ENCODE measurements at regions not wholly inside any gene's neighbourhood (a gene's known extent, or its start where the extent isn't known, plus 50 kb on each side); places are given as distances from the start of the nearest gene placed in this dataset.

DNA sequence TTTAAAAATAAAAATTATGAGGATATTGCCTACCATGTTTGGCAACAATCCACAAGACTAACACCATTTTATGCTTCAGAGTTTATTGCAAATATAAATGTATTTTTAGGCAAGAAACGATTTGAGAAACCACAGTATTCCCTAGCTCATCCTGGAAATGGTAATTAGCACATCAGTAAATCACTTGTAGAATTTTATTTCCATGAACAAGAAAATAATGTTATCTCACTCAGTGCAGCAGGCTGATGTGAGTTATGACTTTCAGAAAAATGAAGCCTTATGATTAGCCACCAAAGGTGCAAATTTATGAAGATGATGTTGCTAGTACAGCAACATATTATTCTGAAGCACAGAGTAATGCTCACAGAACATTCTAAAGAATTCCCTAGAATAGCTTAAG is 127.7 kb upstream of the GJE1 start:
- Histone ChIP-seq H3K36me3 (ENCODE audit: control insufficient read depth, insufficient read depth, low read length, severe bottlenecking) (no peaks in the 10 kb centered on the region), H3K4me1 (ENCODE audit: control insufficient read depth, insufficient read depth, low read length) (no peaks in the 10 kb centered on the region), H3K27me3 (replicated peaks; ENCODE audit: control insufficient read depth, insufficient read depth, low read length) (no peaks in the 10 kb centered on the region), H3K9me3 (ENCODE audit: control insufficient read depth, low read length) (peaks cover 4% of the 10 kb centered on the region), H3K9ac (ENCODE audit: low read length) (no peak overlapping the region), H3K4me3 (ENCODE audit: low read length) (no peak overlapping the region)
- DNase-seq (ENCODE audit: low read depth) = no peak

- no peaks in the 10 kb centered on the region for H3K27me3 ChIP-seq (replicated peaks; ENCODE audit: control insufficient read depth, insufficient read depth, low read length)
- peaks cover 21% of the 10 kb centered on the region for H3K9me3 ChIP-seq (ENCODE audit: control insufficient read depth, low read length)
- no peak for DNase-seq (ENCODE audit: low read depth)
- H3K9ac ChIP-seq (ENCODE audit: low read length) = no peak overlapping the region
- no peaks in the 10 kb centered on the region for H3K4me1 ChIP-seq (ENCODE audit: control insufficient read depth, insufficient read depth, low read length)
- H3K4me3 ChIP-seq (ENCODE audit: low read length) = no peak overlapping the region
- no peaks in the 10 kb centered on the region for H3K36me3 ChIP-seq (ENCODE audit: control insufficient read depth, insufficient read depth, low read length, severe bottlenecking)
Observed at GRCh38 chr6:142002825-142003405, 129.8 kb upstream of the GJE1 start.

DNA sequence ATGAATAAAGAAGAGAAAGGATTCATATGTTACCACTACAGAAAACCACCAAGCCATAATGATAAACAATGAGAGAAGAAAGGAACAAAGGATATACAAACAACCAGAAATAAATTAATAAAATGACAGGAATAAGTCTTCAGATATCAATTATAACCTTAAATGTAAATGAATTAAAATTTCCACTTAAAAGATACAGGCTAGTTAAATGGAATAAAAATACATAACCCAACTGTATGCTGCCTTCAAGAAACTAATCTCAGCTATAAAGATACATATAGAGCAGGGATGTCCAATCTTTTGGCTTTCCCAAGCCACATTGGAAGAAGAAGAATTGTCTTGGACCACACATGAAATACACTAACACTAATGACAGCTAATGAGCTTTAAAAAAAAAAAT is 135.9 kb upstream of the GJE1 start:
- Histone ChIP-seq H3K9me3 (ENCODE audit: control insufficient read depth, low read length) (peaks cover 38% of the 10 kb centered on the region), H3K4me1 (ENCODE audit: control insufficient read depth, insufficient read depth, low read length) (no peaks in the 10 kb centered on the region), H3K9ac (ENCODE audit: low read length) (no peak overlapping the region), H3K4me3 (ENCODE audit: low read length) (no peak overlapping the region), H3K36me3 (ENCODE audit: control insufficient read depth, insufficient read depth, low read length, severe bottlenecking) (no peaks in the 10 kb centered on the region), H3K27me3 (replicated peaks; ENCODE audit: control insufficient read depth, insufficient read depth, low read length) (no peaks in the 10 kb centered on the region)
- no peak for DNase-seq (ENCODE audit: low read depth)

DNA sequence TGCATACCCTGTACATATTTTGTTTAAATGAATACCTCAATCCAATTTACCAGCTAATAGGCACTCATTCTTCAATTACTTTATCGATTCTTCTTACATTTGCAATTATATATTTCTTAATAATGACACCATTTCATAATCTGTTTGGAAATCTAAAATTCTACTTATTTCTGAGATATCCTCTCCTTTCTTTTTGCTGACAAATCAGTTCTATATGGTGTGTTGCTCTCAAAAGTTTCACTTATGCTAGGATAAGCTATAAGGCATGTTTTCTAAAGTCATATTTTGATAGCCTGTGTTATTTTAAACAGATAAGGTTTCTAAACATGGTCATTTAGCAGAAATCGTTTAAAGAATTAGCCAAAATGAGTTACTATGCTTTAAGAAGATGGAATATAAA is 140.6 kb upstream of the GJE1 start:
- H3K9me3 ChIP-seq (ENCODE audit: control insufficient read depth, low read length) = peaks cover 10% of the 10 kb centered on the region
- no peak overlapping the region for H3K4me3 ChIP-seq (ENCODE audit: low read length)
- no peaks in the 10 kb centered on the region for H3K36me3 ChIP-seq (ENCODE audit: control insufficient read depth, insufficient read depth, low read length, severe bottlenecking)
- H3K4me1 ChIP-seq (ENCODE audit: control insufficient read depth, insufficient read depth, low read length) = peaks cover 14% of the 10 kb centered on the region
- H3K27me3 ChIP-seq (replicated peaks; ENCODE audit: control insufficient read depth, insufficient read depth, low read length) = no peaks in the 10 kb centered on the region
- DNase-seq (ENCODE audit: low read depth) = no peak
- no peak overlapping the region for H3K9ac ChIP-seq (ENCODE audit: low read length)

GRCh38 chr6:141990840-141991239 is 141.9 kb upstream of the GJE1 start:
- H3K9ac ChIP-seq (ENCODE audit: low read length) = no peak overlapping the region
- H3K4me3 ChIP-seq (ENCODE audit: low read length) = no peak overlapping the region
- H3K27me3 ChIP-seq (replicated peaks; ENCODE audit: control insufficient read depth, insufficient read depth, low read length) = no peaks in the 10 kb centered on the region
- H3K4me1 ChIP-seq (ENCODE audit: control insufficient read depth, insufficient read depth, low read length) = peaks cover 14% of the 10 kb centered on the region
- H3K36me3 ChIP-seq (ENCODE audit: control insufficient read depth, insufficient read depth, low read length, severe bottlenecking) = no peaks in the 10 kb centered on the region
- DNase-seq (ENCODE audit: low read depth) = no peak
- H3K9me3 ChIP-seq (ENCODE audit: control insufficient read depth, low read length) = no peaks in the 10 kb centered on the region

DNA sequence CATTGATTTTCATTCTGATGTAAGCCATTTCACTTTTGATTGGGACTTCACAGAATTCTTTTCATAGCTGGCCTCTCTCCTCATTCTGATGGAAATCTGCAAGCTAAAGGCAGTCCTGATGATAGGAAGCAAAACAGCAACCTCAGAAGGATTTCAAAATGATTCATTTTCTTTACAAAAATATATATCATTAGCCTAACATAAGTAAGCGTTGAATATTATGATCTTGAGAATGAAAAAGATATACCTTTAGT is 143.1 kb upstream of the GJE1 start:
- peaks cover 14% of the 10 kb centered on the region for H3K4me1 ChIP-seq (ENCODE audit: control insufficient read depth, insufficient read depth, low read length)
- no peak overlapping the region for H3K9ac ChIP-seq (ENCODE audit: low read length)
- no peak for DNase-seq (ENCODE audit: low read depth)
- H3K4me3 ChIP-seq (ENCODE audit: low read length) = no peak overlapping the region
- H3K36me3 ChIP-seq (ENCODE audit: control insufficient read depth, insufficient read depth, low read length, severe bottlenecking) = no peaks in the 10 kb centered on the region
- H3K27me3 ChIP-seq (replicated peaks; ENCODE audit: control insufficient read depth, insufficient read depth, low read length) = no peaks in the 10 kb centered on the region
- H3K9me3 ChIP-seq (ENCODE audit: control insufficient read depth, low read length) = no peaks in the 10 kb centered on the region

DNA sequence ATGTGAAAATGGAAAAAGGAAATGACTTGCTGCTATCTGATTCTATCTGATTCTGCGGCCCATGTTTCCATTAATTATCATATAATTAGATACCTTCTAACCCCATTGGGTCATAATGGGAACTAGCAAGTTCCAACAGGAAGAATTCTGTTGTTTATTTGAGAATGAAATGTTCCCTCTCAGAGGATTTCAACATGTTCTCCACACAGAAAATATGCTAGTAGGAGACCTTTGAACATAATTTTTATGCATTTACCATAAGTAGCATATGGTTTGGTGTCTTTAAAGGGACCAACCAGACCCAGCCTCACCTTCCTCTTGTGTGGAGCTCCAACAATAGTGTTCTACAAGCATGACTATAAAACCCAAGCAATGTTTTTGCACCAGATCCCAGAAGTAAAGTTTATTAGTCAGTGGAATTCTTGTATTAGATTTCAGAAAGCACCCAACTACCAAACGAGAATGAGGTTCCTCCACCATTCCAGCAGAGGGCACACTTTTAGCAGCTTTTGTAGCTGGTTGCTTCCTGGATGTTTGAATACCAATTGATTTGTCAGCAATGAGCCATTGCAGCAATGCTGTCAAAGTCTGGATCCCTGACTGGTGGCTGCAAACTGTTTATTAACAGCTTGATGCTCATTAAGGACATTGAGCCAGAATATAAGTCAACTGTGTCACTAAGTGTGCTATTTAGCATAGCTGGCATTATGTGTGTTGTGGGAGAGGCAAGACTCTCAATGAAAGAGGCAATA is 143.6 kb upstream of the GJE1 start:
- DNase-seq (ENCODE audit: low read depth) = peak; percentile 76
- H3K27me3 ChIP-seq (replicated peaks; ENCODE audit: control insufficient read depth, insufficient read depth, low read length) = no peaks in the 10 kb centered on the region

DNA sequence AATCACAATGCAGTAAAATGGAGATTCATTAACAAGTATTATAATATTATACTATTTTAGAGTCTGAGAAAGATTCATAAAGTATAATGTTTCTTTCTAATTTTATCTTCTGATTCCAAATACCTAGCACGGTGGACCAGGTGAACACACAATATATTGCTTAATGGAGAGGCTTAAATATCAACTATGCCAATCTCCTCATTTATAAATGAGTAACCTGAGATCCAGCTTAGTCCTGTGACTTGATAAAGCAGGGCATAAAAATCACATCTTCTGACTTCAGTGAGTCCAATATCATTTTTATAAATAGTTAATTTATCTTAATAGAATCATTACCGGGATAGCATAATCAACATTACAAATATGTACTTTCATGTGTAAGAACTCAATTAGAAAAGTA is 144.4 kb upstream of the GJE1 start:
- Histone ChIP-seq H3K9me3 (ENCODE audit: control insufficient read depth, low read length) (no peaks in the 10 kb centered on the region), H3K36me3 (ENCODE audit: control insufficient read depth, insufficient read depth, low read length, severe bottlenecking) (no peaks in the 10 kb centered on the region), H3K9ac (ENCODE audit: low read length) (no peak overlapping the region), H3K4me3 (ENCODE audit: low read length) (no peak overlapping the region), H3K27me3 (replicated peaks; ENCODE audit: control insufficient read depth, insufficient read depth, low read length) (no peaks in the 10 kb centered on the region), H3K4me1 (ENCODE audit: control insufficient read depth, insufficient read depth, low read length) (peaks cover 14% of the 10 kb centered on the region)
- no peak for DNase-seq (ENCODE audit: low read depth)

More for the DNA sequence above, 143.6 kb upstream of the GJE1 start:
- Histone ChIP-seq H3K9me3 (ENCODE audit: control insufficient read depth, low read length) (no peaks in the 10 kb centered on the region), H3K36me3 (ENCODE audit: control insufficient read depth, insufficient read depth, low read length, severe bottlenecking) (no peaks in the 10 kb centered on the region), H3K4me1 (ENCODE audit: control insufficient read depth, insufficient read depth, low read length) (peaks cover 14% of the 10 kb centered on the region), H3K4me3 (ENCODE audit: low read length) (no peak overlapping the region), H3K9ac (ENCODE audit: low read length) (no peak overlapping the region)

DNA sequence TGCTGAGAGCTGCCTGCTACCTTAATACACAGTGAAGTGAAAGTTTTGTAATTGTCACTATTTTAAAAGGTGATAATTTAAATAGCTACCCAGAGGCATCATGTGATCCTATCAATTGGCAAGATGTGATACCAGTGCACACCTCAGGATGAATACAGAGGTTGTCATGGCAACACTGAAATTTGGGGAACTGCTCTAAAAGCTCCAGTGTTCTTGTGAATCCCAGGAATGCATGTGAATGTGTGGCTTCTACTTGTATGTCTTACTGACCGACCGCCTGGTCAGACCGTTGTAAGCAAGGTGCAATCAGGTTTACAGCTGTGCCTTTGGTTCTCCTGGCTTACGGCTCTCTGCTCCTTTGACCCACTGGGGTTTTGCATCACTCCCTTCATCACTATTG is 146.3 kb upstream of the GJE1 start:
- Histone ChIP-seq H3K4me1 (ENCODE audit: control insufficient read depth, insufficient read depth, low read length) (peaks cover 14% of the 10 kb centered on the region), H3K4me3 (ENCODE audit: low read length) (no peak overlapping the region), H3K27me3 (replicated peaks; ENCODE audit: control insufficient read depth, insufficient read depth, low read length) (no peaks in the 10 kb centered on the region), H3K9me3 (ENCODE audit: control insufficient read depth, low read length) (no peaks in the 10 kb centered on the region), H3K36me3 (ENCODE audit: control insufficient read depth, insufficient read depth, low read length, severe bottlenecking) (no peaks in the 10 kb centered on the region), H3K9ac (ENCODE audit: low read length) (no peak overlapping the region)
- DNase-seq (ENCODE audit: low read depth) = no peak

- no peak for DNase-seq (ENCODE audit: low read depth)
- Histone ChIP-seq H3K9me3 (ENCODE audit: control insufficient read depth, low read length) (no peaks in the 10 kb centered on the region), H3K9ac (ENCODE audit: low read length) (no peak overlapping the region), H3K4me3 (ENCODE audit: low read length) (no peak overlapping the region), H3K27me3 (replicated peaks; ENCODE audit: control insufficient read depth, insufficient read depth, low read length) (no peaks in the 10 kb centered on the region), H3K36me3 (ENCODE audit: control insufficient read depth, insufficient read depth, low read length, severe bottlenecking) (no peaks in the 10 kb centered on the region), H3K4me1 (ENCODE audit: control insufficient read depth, insufficient read depth, low read length) (no peaks in the 10 kb centered on the region)
Observed at GRCh38 chr6:141981190-141981589, 151.5 kb upstream of the GJE1 start.

DNA sequence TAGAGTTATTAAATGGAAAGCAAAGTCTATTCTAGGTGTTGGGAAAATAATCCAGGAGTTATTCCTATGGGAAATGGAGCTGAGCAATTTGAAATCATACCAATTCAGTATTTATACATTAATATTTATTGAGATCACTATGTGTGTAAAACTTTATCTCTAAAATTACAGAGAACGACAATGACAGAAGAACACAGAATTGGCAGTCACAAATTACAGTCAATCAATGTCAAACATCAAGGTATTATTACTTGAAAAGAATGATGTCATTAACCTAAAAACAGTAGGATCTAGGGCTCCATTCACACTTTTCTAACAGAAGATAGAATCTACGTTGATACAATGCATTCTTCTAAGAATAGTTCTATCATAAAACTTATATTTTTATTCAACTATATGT is 154.9 kb upstream of the GJE1 start:
- Histone ChIP-seq H3K27me3 (replicated peaks; ENCODE audit: control insufficient read depth, insufficient read depth, low read length) (no peaks in the 10 kb centered on the region), H3K9ac (ENCODE audit: low read length) (no peak overlapping the region), H3K4me3 (ENCODE audit: low read length) (no peak overlapping the region), H3K36me3 (ENCODE audit: control insufficient read depth, insufficient read depth, low read length, severe bottlenecking) (no peaks in the 10 kb centered on the region), H3K9me3 (ENCODE audit: control insufficient read depth, low read length) (no peaks in the 10 kb centered on the region), H3K4me1 (ENCODE audit: control insufficient read depth, insufficient read depth, low read length) (no peaks in the 10 kb centered on the region)
- no peak for DNase-seq (ENCODE audit: low read depth)

DNA sequence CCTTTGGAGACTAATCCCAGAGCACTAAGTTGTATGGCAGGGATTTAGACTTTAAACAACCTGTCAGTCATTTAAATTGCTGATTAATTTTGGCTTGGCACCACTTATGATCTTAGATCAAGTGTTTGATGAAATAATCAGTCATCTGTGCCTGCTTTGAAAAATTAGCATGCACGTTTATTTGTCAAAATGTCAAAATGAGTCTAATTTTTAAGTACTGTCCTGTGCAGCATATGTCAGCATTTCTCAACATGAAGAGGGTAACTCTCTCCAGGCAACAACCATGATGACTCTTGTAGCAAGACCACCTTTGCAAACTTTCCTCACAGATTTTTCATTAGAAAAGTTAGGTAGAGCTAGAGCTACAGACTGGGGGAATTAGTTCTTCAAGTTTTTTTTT is 155.7 kb upstream of the GJE1 start:
- Histone ChIP-seq H3K4me1 (ENCODE audit: control insufficient read depth, insufficient read depth, low read length) (no peaks in the 10 kb centered on the region), H3K4me3 (ENCODE audit: low read length) (no peak overlapping the region), H3K36me3 (ENCODE audit: control insufficient read depth, insufficient read depth, low read length, severe bottlenecking) (no peaks in the 10 kb centered on the region), H3K9ac (ENCODE audit: low read length) (no peak overlapping the region), H3K27me3 (replicated peaks; ENCODE audit: control insufficient read depth, insufficient read depth, low read length) (no peaks in the 10 kb centered on the region), H3K9me3 (ENCODE audit: control insufficient read depth, low read length) (no peaks in the 10 kb centered on the region)
- no peak for DNase-seq (ENCODE audit: low read depth)

Data from adipocyte (in vitro differentiated cells).